ENCODE measurements at regions not wholly inside any gene's neighbourhood (a gene's known extent, or its start where the extent isn't known, plus 50 kb on each side); places are given as distances from the start of the nearest gene placed in this dataset.

- DNase-seq (ENCODE audit: low read depth, low spot score) = no peak
Measured at GRCh38 chr10:110355141-110355831, 50.6 kb upstream of the SMNDC1 start.

DNA sequence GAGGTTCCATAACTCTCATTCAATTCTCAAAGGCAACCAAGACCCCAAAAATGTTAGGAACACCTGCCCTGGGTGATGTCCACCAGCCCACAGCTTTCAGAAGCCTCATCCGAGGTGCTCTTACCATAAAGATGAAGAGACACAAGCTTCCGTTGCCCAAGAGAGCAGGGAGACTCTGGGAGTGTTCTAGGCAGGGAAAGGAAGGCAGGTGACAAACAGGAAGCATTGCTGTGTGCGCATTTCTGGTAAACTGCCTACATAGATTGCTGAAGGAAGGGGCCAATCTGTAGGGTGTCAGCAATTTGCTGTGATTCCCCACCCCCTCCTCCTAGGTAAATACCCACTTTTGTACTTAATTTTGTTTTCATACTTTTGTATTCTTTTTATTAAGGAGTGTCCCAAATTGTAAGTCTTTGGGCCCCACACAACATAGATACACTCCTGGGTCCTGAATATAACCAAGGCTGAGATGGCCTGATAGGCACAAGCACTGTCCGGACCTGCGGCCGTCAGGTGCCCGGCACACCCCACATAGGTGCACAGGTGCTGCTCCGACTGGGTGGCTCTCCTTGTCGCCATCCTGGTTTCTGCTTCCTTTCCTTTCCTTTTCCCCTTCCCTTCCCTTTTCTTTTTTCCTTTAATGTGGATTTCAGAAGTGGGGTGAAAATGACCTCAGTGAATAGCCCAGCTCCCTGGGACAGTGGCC, 51.4 kb upstream of the SMNDC1 start:
- no peak for DNase-seq (ENCODE audit: low read depth, low spot score)

GRCh38 chr10:110356628-110357245, 52.0 kb upstream of the SMNDC1 start:
- DNase-seq (ENCODE audit: low read depth, low spot score) = peak; percentile 45

- DNase-seq (ENCODE audit: low read depth, low spot score) = peak; percentile 42
Measured at GRCh38 chr10:110357252-110357780, 52.6 kb upstream of the SMNDC1 start.

DNA sequence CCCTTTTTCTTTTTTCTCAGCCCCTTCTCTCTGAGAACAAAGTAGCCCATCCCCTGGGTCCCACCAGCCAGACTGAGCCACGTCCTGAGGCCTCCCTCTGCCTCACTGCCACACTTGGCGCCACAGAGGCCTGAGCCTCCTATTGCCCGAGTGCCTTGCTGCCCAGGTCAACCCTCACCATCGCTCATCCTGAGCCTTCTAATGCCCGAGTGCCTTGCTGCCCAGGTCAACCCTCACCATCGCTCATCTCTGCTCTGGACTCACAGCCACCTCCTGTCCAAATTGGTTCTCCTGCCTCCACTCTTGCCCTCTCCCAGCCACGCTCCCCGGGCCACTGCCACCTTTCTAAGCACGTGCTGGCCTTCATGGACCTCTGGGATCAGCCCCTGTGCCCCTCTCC, 53.2 kb upstream of the SMNDC1 start:
- no peak for DNase-seq (ENCODE audit: low read depth, low spot score)

DNA sequence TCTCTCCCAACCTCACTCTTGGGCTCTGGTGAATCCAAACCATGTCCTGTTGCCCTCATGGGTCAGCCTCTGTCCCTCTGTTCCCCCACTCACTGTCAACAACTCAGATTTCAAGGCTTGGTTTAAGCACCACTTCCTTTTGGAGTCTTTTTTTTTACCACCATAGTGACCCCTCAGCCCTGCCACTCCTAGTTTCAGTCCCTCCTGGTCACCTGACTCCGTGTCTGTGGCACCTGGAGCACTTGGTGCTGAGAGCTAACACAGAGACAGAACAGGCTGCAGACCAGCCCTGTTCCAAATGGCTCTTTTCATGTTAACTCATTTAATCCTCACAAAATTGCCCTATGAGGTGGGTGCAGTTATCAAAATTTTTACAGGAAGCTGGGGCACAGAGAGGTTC, 53.6 kb upstream of the SMNDC1 start:
- no peak for DNase-seq (ENCODE audit: low read depth, low spot score)

DNA sequence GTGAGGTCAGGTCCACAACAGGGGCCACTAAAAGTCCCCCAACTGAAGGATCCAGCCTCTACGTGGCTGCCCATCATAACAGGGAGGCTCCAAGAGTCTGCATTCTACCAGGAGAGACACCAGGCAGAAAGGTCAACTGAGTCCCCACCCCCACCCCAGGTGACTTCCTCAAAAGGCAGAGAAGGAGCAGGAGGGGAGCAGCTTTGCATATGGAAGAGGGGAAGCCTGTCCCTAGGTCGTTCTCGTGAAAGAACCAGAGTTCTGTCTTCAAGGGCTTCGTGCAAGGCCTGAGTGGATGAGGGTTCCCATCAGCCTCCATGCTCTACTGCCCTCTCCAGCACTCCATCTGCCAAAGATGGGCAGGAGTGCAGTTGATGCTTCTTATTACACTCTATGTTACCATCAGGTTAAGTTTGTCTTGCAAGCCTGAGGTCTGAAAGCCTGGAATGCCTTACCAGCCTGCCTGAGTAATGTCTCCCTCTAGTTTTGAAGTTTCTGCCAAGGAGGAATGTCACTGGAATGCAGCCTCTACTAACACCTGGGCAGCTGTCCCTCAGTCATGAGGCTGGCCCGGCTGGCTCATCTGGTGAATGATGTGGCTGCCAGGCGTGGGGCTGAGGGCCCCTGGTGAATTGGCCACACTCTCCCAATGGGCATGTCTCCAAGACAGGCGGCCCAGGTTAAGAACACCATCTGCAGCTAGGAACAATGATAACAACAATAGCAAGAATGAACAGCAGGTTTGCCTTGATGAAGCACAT, 54.3 kb upstream of the SMNDC1 start:
- DNase-seq (ENCODE audit: low read depth, low spot score) = no peak

- DNase-seq (ENCODE audit: low read depth, low spot score) = no peak
Measured at GRCh38 chr10:110360857-110361474, 56.2 kb upstream of the SMNDC1 start.

- DNase-seq (ENCODE audit: low read depth, low spot score) = no peak
Measured at GRCh38 chr10:110361800-110362456, 57.2 kb upstream of the SMNDC1 start.

GRCh38 chr10:110363572-110364411, 59.1 kb upstream of the SMNDC1 start:
- DNase-seq (ENCODE audit: low read depth, low spot score) = no peak

GRCh38 chr10:110364531-110364937, 59.8 kb upstream of the SMNDC1 start:
- no peak for DNase-seq (ENCODE audit: low read depth, low spot score)

DNA sequence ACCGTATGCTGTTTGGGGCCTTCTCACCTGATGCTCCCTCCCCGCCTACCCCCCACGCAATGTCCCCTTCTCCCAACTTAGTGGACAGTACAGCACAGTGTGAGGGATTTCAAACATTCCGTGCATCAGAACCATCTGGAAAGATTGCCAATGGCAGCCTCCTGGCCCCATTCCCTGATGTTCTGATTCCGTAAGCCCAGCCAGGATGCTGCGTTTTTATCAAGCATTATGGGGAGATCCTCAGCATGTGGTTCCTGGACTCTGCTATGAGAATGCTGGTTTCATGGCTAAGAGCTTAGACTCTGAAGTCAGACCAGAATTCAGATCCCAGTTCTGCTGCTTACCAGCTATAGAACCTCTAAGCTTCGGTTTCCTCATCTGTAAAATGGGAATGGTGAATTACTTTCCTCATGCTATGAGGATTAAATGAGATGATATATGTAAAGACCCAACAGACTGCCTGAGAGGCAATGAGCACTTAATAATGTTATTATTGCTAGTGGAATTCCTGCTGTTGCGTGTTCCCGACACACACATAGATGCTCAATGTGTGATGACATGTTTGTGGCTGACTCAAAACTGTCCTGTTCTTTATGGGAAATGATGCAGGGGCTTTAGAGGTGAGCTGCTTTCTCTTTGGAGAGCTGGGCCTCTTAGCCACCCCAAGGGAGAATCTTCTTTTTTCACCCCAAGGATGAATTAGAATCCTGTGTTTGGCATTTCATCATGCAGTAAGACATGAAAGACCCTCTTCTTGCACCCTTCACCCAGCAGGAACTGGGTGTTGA, 60.8 kb upstream of the SMNDC1 start:
- DNase-seq (ENCODE audit: low read depth, low spot score) = no peak

GRCh38 chr10:110366635-110367034, 61.9 kb upstream of the SMNDC1 start:
- DNase-seq (ENCODE audit: low read depth, low spot score) = no peak

GRCh38 chr10:110368002-110368401, 63.3 kb upstream of the SMNDC1 start:
- DNase-seq (ENCODE audit: low read depth, low spot score) = no peak

DNA sequence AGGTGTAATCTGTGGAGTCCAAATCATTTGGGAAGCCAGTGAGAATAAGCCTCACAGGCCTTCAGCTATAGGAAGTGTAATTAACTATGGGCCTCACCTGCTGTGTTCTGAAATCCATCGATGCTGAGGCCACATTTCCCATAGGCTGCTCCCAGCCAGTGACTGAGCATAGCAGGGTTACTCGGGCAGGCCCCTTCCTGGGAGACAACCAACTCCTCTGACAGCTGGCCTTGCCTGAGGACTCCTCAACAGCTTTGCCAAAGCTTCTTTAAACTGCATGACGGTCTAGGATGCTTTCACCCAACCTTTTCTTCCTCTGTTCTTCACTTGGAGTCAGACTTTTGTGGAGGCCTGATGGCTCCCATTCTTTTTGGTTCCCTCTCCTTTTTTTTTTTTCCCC, 63.8 kb upstream of the SMNDC1 start:
- DNase-seq (ENCODE audit: low read depth, low spot score) = no peak

DNA sequence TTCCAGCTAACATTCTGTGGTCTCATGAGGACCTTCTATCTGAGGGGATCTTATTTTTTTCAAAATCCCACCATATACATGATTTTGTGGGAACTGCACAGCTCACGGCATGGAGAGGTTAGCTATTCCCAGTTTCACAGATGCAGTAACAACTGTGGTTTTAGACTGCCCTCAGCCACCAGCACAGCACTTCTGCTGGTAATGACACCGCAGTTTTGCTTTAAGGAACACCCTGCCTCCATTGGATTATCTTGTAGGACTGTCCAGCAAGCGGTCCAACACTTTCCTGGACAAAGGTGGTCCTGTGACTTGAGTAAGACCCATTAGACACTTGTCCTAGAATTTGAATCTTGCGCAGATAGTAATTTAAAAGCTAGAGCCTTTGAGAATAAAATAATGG, 65.3 kb upstream of the SMNDC1 start:
- DNase-seq (ENCODE audit: low read depth, low spot score) = no peak

- DNase-seq (ENCODE audit: low read depth, low spot score) = no peak
Measured at GRCh38 chr10:110372656-110373055, 67.9 kb upstream of the SMNDC1 start.

DNA sequence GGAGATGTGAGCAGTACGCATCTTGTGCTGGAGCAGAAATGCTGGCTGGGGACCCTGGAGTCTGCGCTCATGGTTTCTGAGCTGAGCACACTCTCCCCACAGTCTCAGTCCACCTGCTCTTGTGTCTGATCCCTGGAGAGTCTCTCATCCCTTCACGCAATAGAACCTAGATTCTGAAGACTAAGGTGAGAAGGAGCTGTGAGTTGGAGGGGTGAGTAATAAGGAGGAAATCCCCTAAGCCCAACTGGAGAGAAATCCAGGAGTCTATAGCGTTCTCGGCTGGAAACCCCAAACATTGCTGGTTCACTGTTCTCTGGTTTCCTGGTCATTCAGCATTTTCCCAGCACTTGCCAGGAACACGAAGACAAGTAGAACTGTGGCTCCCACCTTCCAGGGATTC, 68.3 kb upstream of the SMNDC1 start:
- DNase-seq (ENCODE audit: low read depth, low spot score) = no peak
